ENCODE measurements at regions not wholly inside any gene's neighbourhood (a gene's known extent, or its start where the extent isn't known, plus 50 kb on each side); places are given as distances from the start of the nearest gene placed in this dataset.

DNA sequence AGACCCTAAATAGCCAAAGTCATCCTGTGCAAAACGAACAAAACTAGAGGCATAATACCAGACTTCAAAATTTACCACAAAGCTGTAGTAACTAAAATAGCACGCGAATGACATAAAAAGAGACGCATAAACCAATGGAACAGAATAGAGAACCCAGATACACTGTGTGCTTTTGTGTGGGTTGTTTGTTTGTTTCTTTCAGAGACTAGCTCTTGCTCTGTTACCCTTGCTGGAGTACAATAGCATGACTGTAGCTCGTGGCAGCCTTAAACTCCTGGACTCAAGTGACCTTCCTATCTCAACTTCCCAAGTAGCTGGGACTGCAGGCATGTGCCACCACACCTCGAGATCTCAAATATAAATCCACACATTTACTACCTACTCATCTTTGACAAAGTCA, 1314.6 kb upstream of the GBE1 start:
- no peak for FAIRE-seq

DNA sequence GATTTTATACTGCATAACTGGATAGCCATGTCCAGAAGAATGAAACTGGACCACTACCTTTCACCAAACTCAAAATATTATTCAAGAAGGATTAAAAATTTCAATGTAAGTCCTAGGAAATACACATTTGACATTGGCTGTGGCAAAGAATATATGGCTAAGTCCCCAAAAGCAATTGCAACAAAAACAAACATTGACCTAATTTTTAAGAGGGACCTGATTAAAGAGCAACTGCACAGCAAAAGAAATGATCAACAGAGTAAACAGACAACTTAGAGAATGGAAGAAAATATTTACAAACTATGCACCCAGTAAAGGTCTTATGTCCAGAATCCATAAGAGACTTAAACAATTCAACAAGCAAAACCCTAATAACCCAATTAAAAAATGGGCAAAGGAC, 1313.0 kb upstream of the GBE1 start:
- no peak for FAIRE-seq

- FAIRE-seq = no peak
These were observed 1304.5 kb upstream of the GBE1 start for GRCh38 chr3:83065851-83066460.

- no peak for FAIRE-seq
These were observed 1302.0 kb upstream of the GBE1 start for GRCh38 chr3:83063446-83063845.

GRCh38 chr3:83048556-83048955, 1287.1 kb upstream of the GBE1 start:
- FAIRE-seq = no peak

- FAIRE-seq = no peak
These were observed 1278.0 kb upstream of the GBE1 start for GRCh38 chr3:83039422-83039821.

- FAIRE-seq = no peak
These were observed 1274.2 kb upstream of the GBE1 start for GRCh38 chr3:83035704-83036010.

GRCh38 chr3:83034806-83035703, 1273.6 kb upstream of the GBE1 start:
- no peak for FAIRE-seq

GRCh38 chr3:83033133-83033532, 1271.7 kb upstream of the GBE1 start:
- FAIRE-seq = no peak

GRCh38 chr3:83023086-83023485, 1261.6 kb upstream of the GBE1 start:
- no peak for FAIRE-seq

DNA sequence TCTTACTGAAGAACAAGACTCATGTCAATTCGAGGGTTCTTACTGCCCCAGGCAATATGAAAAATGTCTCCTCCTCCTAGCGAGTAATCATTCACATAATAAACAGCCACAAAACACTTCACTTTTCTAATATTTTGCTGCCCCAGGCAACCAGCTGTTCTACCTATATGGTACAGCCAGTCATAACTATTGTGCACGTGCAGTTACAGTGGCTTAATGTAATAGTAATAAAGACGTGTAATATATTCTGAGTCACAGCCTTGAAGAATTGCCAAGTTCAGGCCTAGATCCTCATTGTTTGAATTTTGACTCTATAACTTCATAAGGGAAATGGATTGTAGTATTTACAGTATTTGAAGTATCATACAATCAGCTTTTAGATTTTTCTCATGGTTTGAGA, 1250.0 kb upstream of the GBE1 start:
- no peak for FAIRE-seq

DNA sequence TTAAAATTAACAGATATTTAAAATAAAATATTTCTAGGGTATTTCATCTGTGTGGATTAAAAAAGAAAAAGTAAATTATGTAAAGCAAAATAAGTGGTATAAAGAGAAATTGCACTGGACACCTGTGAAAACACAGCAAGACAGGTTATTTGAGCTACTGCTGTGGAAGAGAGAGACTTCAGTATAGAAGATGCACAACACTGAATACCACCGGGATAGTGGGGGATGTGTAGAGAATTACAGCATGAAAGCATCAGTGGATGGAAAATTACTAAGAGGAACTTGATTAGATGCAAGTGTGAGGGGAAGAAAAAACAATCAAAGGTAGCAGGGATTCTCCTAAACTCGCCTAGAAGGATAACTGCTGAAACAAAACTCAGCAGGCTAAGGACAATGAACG, 1242.5 kb upstream of the GBE1 start:
- no peak for FAIRE-seq

DNA sequence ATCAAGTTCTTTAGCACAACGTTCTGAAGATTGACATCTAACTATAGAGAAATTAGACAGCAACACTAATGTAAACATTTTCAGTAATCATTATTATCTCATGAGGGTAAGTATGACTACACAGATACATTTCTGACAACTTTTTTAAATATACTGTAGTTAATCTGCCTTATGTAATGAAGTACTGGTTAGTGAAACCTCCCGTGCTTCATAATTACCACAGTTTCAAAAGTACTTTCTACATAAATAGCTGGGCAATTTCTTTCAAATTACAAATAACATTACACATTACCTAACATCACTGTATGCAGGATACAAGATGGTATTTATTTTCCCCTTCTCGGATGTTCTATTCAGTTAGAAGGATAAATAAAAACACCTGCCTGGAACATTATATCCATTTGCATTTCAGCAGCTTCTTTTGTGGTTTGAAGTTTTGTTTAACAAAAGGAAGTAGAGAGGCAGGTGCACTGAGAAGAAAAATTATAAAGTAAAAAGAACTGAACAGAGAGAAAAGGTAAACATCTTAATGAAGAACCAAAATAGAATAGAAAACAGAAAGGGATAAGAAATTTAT, 1241.5 kb upstream of the GBE1 start:
- no peak for FAIRE-seq

- FAIRE-seq = no peak
These were observed 1238.3 kb upstream of the GBE1 start for GRCh38 chr3:82999777-83000176.

- no peak for FAIRE-seq
These were observed 1216.9 kb upstream of the GBE1 start for GRCh38 chr3:82978368-82978767.

DNA sequence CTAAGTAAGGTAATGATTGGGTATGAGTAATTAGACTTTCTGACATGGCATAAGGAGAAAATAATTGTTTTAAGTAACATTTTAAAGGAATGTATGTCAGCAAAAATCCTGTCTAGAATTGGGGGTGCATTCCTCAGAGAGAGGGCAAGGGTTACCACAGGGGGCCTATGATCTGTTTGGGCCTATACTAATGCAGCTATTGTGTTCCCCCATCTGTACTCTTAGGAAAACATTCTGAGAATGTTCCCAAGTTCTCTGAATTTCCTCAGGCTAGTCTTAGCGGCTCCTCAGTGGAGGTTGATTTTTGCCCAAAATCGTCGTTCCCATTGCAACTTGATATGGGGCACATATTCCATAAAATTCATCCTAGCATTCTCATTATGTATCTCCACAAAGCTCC, 1216.4 kb upstream of the GBE1 start:
- no peak for FAIRE-seq

- FAIRE-seq = no peak
These were observed 1212.3 kb upstream of the GBE1 start for GRCh38 chr3:82973791-82974190.

DNA sequence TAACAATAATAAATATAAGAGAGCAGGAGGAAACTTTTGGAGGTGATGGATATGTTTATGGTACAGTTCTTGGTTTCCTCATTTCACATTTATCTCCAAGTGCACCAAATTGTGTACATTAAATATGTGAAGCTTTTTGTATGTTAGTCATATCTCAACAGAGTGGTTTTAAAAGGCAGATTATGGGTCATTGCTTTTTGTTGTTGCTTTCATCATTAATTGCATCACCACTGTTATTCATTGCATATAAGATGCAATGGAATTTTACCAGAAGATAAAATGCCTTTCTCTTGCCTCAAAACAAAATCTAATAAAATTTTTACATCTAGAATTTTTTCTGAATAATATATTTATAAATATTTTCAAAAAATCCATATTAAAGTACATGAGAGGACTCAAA, 1198.9 kb upstream of the GBE1 start:
- FAIRE-seq = no peak

DNA sequence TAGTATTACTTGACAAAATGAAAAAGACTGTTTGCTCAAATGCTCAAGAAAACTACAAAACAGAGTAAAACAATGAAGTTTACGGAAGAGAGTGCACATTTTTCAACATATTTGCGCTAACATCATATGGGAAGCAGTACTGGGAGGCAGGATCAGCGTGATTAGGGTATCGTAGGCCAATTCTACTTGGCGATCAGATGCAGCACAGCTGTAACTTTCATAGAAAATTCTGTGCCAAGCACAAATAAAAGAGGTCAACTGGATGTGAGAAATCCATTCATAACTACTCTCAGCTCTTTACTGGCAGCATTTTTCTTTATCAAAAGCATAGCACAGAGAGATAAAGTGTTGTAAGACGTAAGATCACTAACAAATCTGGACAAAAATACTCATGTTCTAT, 1196.3 kb upstream of the GBE1 start:
- no peak for FAIRE-seq

DNA sequence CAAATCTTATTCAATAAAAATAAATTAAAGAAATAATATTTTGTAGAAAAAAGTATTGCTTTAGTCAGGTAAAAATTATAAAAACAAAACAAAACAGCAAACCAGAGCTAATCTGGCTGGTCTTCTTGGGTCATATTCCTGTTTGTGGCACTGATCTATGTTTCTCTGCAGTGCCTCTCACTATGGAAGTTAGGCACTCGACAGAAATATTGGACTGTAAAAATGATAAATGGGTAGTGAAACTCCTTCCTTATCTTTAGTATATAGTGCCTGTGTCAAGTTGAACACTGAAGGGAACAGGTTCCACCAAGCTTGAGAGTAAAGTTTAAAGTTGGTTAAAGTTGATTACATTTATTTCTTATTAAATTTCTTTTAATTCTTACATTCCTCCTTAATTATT, 1195.6 kb upstream of the GBE1 start:
- FAIRE-seq = no peak

DNA sequence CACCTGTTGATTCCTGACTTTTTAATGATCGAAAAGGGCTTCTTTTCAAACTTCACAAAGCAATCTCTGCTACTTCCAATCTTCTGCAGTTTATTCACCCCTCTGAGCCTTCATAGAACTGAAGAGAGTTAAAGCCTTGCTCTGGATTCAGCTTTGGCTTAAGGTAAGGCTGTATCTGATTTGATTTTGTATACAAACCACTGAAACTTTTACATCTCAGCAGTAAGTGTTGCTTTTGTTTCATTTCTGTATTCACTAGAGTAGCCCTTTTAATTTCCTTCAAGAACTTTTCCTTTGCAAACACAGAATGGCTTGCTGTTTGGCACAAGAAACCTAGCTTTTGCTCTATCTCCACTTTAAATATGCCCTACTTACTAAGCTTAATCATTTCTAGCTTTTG, 1193.0 kb upstream of the GBE1 start:
- FAIRE-seq = no peak

DNA sequence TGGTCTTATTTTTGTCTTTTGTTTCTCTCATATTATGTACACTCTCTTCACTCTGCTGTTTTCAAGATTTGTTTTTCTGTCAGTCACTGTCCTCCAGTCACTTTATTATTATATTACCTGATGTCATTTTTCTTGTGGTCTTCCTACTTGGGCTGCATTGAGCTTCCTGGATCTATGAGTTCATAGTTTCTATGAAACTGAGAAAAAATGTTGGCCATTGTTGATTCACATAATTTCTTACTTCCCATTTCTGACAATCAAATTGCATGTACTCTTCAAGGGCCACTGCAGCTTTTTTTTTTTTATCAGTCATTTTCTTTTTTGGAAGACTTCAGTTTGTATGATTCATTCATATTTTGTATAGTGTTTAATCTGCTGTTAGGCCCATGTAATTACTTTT, 1180.6 kb upstream of the GBE1 start:
- no peak for FAIRE-seq

DNA sequence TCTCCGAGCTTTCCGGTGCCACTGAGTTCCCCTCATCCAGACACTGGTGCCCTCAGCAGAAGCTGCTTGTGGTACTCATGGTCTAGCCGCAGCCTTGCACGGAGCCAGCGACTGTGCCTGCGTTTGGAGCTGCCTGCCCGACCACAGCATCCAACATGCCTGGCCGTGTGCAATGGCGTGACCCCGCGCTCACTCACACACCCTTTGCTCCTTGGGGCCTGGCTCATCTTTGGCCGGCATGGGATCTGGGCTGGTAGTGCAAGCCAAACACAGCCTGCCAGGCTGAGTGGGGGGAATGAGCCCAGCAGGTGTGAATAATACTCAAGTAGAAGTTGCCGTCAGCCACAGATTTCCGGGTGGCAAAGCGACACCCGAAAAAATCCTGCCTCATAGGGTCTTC, 1178.7 kb upstream of the GBE1 start:
- no peak for FAIRE-seq

DNA sequence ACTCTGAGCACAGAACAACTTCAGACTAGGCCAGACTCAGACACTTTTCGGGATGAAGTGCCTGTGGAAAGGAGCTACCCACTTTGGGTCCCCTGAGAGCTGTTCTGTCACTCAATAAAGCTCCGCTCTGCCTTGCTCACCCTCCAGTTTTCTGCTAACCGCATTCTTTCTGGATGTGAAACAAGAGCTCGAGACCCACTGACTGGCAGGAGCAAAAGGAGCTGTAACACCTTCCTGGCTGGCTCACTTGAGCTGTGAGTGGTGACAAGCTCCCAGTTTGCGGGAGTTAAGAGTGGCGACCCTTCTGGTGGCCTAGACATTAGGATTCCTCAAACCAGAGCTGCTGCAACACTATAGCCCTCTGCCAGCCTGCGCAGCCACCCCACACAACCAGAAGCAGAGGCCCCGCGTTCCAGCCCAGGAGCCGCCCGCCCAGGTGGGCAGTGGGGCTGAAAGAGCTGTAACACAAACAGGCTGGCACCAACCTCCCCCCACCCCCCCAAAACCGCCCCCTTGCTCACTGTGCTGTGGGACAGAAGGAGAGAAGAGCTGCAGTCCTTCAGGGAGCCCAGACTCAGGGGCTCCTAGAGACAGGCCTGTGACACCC, 1178.1 kb upstream of the GBE1 start:
- no peak for FAIRE-seq

Measured in islet of Langerhans (tissue), 1 donor.